Left cardiac atrium (tissue), 4 donors: ENCODE measurements at regions not wholly inside any gene's neighbourhood (a gene's known extent, or its start where the extent isn't known, plus 50 kb on each side); places are given as distances from the start of the nearest gene placed in this dataset.
"Not testable (repeated sequence)": the region's sequence is repeated elsewhere in the genome, so short reads cannot be mapped to it uniquely, and the experiment has no call there.

Source experiments
- ATAC-seq, 2 donors: fragments of 200-7000 bp; cut with Tn5 transposase; one replicate each; pipeline ENCODE4 v1.9.1; 2020; ENCODE audit warnings: mild to moderate bottlenecking in 2 of 2, moderate library complexity in 2 of 2
- DNase-seq: peaks from one replicate; pipeline ENCODE4 v3.0.0-alpha.2; 2020
- intact Hi-C, 2 donors: fragments of 100-400 bp; cut with DNase I; formaldehyde crosslinking; loops; one replicate each; pipeline versions ENCODE4 v1.14.1 to v1.15.1; 2022 to 2023
- donor health status: DM: no; HTN: yes; CAD: no.
- donor health status: DM: no; HTN: yes; CAD: no; lungs with severe emphysema.
- donor health status: DM: yes; HTN: yes; CAD: no.
- donor health status: Dilated cardiomyopathy.

- DNase-seq (no peak), ATAC-seq (no peak)
- intact Hi-C loops, result no loop called here
Measured at GRCh38 chr7:80303315-80303714, 168.7 kb downstream of the GNAI1 start.

GRCh38 chr7:80302636-80303035 is 168.0 kb downstream of the GNAI1 start:
- intact Hi-C loops, result no loop called here
- DNase-seq, result no peak
- no peak for ATAC-seq

GRCh38 chr7:80302078-80302477 is 167.4 kb downstream of the GNAI1 start:
- ATAC-seq, result no peak

GRCh38 chr7:80298201-80298600 is 163.6 kb downstream of the GNAI1 start:
- DNase-seq (no peak), ATAC-seq (no peak)
- intact Hi-C loops, result no loop called here

More at GRCh38 chr7:80302078-80302477, 167.4 kb downstream of the GNAI1 start:
- intact Hi-C loops, result no loop called here
- DNase-seq, result no peak

- ATAC-seq (no peak), DNase-seq (no peak)
- intact Hi-C loops, result no loop called here
Measured at GRCh38 chr7:80294346-80294745, 159.7 kb downstream of the GNAI1 start.

- intact Hi-C loops, ATAC-seq, DNase-seq: not testable (repeated sequence)
Measured at GRCh38 chr7:80292634-80293033, 158.0 kb downstream of the GNAI1 start.

GRCh38 chr7:80288175-80289122 is 153.8 kb downstream of the GNAI1 start:
- intact Hi-C loops, result loop anchor here in 1 of 2 donors (10.0 kb wide), 1 partner anchor 154 kb away; the partner anchor contains the start of gene GNAI1
- ATAC-seq (no peak), DNase-seq (no peak)

- intact Hi-C loops, result loop anchor here in 1 of 2 donors (10.0 kb wide), 1 partner anchor 153 kb away; the partner anchor contains the start of gene GNAI1
- peak in 1 of 2 donors; percentile 68 for ATAC-seq
- no peak for DNase-seq
Measured at GRCh38 chr7:80287400-80288174, 153.0 kb downstream of the GNAI1 start.

GRCh38 chr7:80286611-80287010 is 152.0 kb downstream of the GNAI1 start:
- ATAC-seq (no peak), DNase-seq (no peak)
- intact Hi-C loops, result loop anchor here in 1 of 2 donors (10.0 kb wide), 1 partner anchor 152 kb away; the partner anchor contains the start of gene GNAI1

GRCh38 chr7:80284855-80285254 is 150.2 kb downstream of the GNAI1 start:
- intact Hi-C loops, result loop anchor here in 1 of 2 donors (10.0 kb wide), 1 partner anchor 150 kb away; the partner anchor contains the start of gene GNAI1
- DNase-seq, result no peak
- ATAC-seq, result peak in 1 of 2 donors; percentile 53

GRCh38 chr7:80279760-80280159 is 145.1 kb downstream of the GNAI1 start:
- intact Hi-C loops, result loop anchor here in 1 of 2 donors (10.0 kb wide), 1 partner anchor 145 kb away; the partner anchor contains the start of gene GNAI1
- ATAC-seq (no peak), DNase-seq (no peak)

GRCh38 chr7:80278737-80279136 is 144.1 kb downstream of the GNAI1 start:
- intact Hi-C loops, result no loop called here
- ATAC-seq, result no peak
- DNase-seq, result no peak

- intact Hi-C loops, result no loop called here
- DNase-seq (no peak), ATAC-seq (peak in 1 of 2 donors; percentile 44)
Measured at GRCh38 chr7:80277434-80278427, 143.1 kb downstream of the GNAI1 start.
